A549 (cell line): ENCODE measurements at regions not wholly inside any gene's neighbourhood (a gene's known extent, or its start where the extent isn't known, plus 50 kb on each side); places are given as distances from the start of the nearest gene placed in this dataset.

ENCODE experiments used
- ATAC-seq, 2 experiments: fragments of 200-7000 bp in 1 of 2; fragments of >200 bp in 1 of 2; cut with Nextera tagmentation in 1 of 2; cut with Tn5 transposase in 1 of 2; 3 replicates each; pipeline versions ENCODE4 v1.8.0 to v1.9.1; 2018 to 2020; ENCODE audit warnings: mild to moderate bottlenecking in 1 of 2, moderate library complexity in 1 of 2
- CTCF ChIA-PET: fragments of 300-600 bp; sonication (Branson Sonifier 250); formaldehyde crosslinking; extraction: SDS; loops from one replicate; lab custom pipeline; 2021; ENCODE audit warnings: antibody characterized with exemption, inconsistent platforms; lab: Yijun Ruan, JAX
- POLR2A ChIA-PET: fragments of 350-600 bp; formaldehyde crosslinking; extraction: SDS; loops from one replicate; lab custom pipeline; 2021; ENCODE audit warnings: antibody characterized with exemption, inconsistent platforms; lab: Yijun Ruan, JAX
- DNase-seq, 2 experiments: peaks; one replicate each; pipeline versions ENCODE4 v3.0.0 to v3.0.0-alpha.2; 2011 to 2016; ENCODE audit warnings: low read depth in 1 of 2, low spot score in 1 of 2
- FAIRE-seq: peaks from 2 replicates; lab custom pipeline; 2011; peaks lifted over from hg19 to GRCh38; lab: Jason Lieb, UNC
- H3K27ac ChIP-seq, 2 experiments: fragments of >200 bp; sonication (Bioruptor Twin); formaldehyde crosslinking; 3 replicates each; pipeline ENCODE4 v1.5.1; 2016 to 2017
- H3K4me1 ChIP-seq: fragments of >200 bp; sonication (Bioruptor Twin); formaldehyde crosslinking; 3 replicates; pipeline ENCODE4 v1.6.1; 2016
- H3K4me2 ChIP-seq: fragments of >200 bp; sonication (Bioruptor Twin); formaldehyde crosslinking; 3 replicates; pipeline ENCODE4 v1.6.1; 2016
- H3K4me3 ChIP-seq: fragments of >200 bp; sonication (Bioruptor Twin); formaldehyde crosslinking; 3 replicates; pipeline ENCODE4 v1.5.1; 2016
- H3K9me3 ChIP-seq: fragments of >200 bp; sonication (Bioruptor Twin); formaldehyde crosslinking; 3 replicates; pipeline ENCODE4 v1.6.1; 2016
- CBX8 ChIP-seq: fragments of 200-600 bp; sonication (generic); IDR thresholded peaks from 2 replicates; pipeline ENCODE4 v1.6.1; 2016
- CHD2 ChIP-seq: fragments of 150-350 bp; IDR thresholded peaks from 2 replicates; pipeline ENCODE4 v1.6.1; 2014; ENCODE audit warnings: low read length; ENCODE audit not compliant: partially characterized antibody
- EHF ChIP-seq: fragments of 250-450 bp; sonication (Bioruptor Pico); IDR thresholded peaks from 2 replicates; pipeline ENCODE4 v1.5.0; 2020; ENCODE audit warnings: mild to moderate bottlenecking
- EHMT2 ChIP-seq: fragments of 200-600 bp; sonication (generic); IDR thresholded peaks from 2 replicates; pipeline ENCODE4 v1.6.1; 2016; ENCODE audit warnings: antibody characterized with exemption, low read depth, mild to moderate bottlenecking, moderate library complexity
- FOSB ChIP-seq: fragments of 250-450 bp; sonication (Bioruptor Pico); IDR thresholded peaks from 2 replicates; pipeline ENCODE4 v1.5.0; 2020; ENCODE audit warnings: mild to moderate bottlenecking, moderate library complexity
- HDAC2 ChIP-seq: fragments of 200-600 bp; sonication (generic); IDR thresholded peaks from 2 replicates; pipeline ENCODE4 v1.6.1; 2016
- HOXB13 ChIP-seq: fragments of 250-450 bp; sonication (Bioruptor Pico); IDR thresholded peaks from 2 replicates; pipeline ENCODE4 v1.5.0; 2020; ENCODE audit warnings: low read depth, mild to moderate bottlenecking, moderate library complexity
- JUNB ChIP-seq: fragments of >200 bp; sonication (Bioruptor Twin); formaldehyde crosslinking; IDR thresholded peaks from 2 replicates; pipeline ENCODE4 v1.6.1; 2016
- KDM1A ChIP-seq: fragments of 200-600 bp; sonication (generic); IDR thresholded peaks from 2 replicates; pipeline ENCODE4 v1.6.1; 2016; ENCODE audit warnings: low read depth, mild to moderate bottlenecking
- MYC ChIP-seq: IDR thresholded peaks from 2 replicates; pipeline ENCODE4 v1.6.1; 2012; ENCODE audit warnings: mild to moderate bottlenecking, inconsistent platforms, low read length, improper control_type of control experiment, borderline replicate concordance
- NPAS2 ChIP-seq: fragments of 250-450 bp; sonication (Bioruptor Pico); IDR thresholded peaks from 2 replicates; pipeline ENCODE4 v1.8.0; 2022; ENCODE audit warnings: mild to moderate bottlenecking, moderate library complexity, borderline replicate concordance
- NR3C1 ChIP-seq: fragments of >200 bp; sonication (Bioruptor Twin); formaldehyde crosslinking; IDR thresholded peaks from 3 replicates; pipeline ENCODE4 v1.6.1; 2017
- POLR2AphosphoS2 ChIP-seq: conservative IDR thresholded peaks from 2 replicates; pipeline ENCODE4 v1.6.1; 2012; ENCODE audit warnings: low read length, improper control_type of control experiment, inconsistent platforms
- RARB ChIP-seq: fragments of 250-450 bp; sonication (Bioruptor Pico); IDR thresholded peaks from 2 replicates; pipeline ENCODE4 v1.8.0; 2021; ENCODE audit warnings: mild to moderate bottlenecking, moderate library complexity
- ZNF302 ChIP-seq: fragments of 250-450 bp; sonication (Bioruptor Pico); IDR thresholded peaks from 2 replicates; pipeline ENCODE4 v1.9.0; 2021; ENCODE audit warnings: inconsistent platforms, mild to moderate bottlenecking, moderate library complexity
- WGBS: methylation state at CpG from one replicate; pipeline ENCODE4 v1.1.6; 2017; ENCODE audit errors: missing lambda C conversion rate; 5-methylcytosine and 5-hydroxymethylcytosine counted together
- TF ChIP-seq, protein P1 (sequence below): fragments of 450-650 bp; IDR thresholded peaks from 2 replicates; pipeline ENCODE4 v1.6.1; 2014; ENCODE audit warnings: antibody characterized with exemption
- TF ChIP-seq, protein P2 (sequence below): fragments of >200 bp; sonication (Bioruptor Twin); formaldehyde crosslinking; IDR thresholded peaks from 2 replicates; pipeline ENCODE4 v1.6.1; 2016

DNA sequence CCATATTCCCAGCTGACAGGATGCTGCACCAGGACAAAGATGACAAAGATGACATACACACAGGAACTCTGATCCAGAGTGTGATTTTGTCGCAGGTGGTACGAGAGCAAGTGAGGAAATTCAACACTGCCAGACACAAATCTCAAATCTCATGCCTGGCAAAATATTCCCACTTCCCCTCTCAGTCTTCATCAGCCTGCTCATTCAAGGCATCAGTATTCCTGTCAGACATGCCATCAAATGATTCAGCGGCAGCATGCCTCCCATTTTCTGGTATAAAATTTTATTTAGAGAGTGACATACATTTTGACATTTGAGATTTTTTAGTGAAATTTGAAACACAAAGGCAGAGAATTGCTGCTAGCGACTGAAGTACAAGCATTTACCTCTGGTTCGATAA lies 228.1 kb upstream of the LMCD1 start:
- no peak for DNase-seq
- H3K4me3 ChIP-seq, result no peak overlapping the region
- H3K9me3 ChIP-seq, result no peaks in the 10 kb centered on the region
- ATAC-seq, result no peak
- TF ChIP-seq JUNB, result no peak
- TF ChIP-seq, protein P1, sequence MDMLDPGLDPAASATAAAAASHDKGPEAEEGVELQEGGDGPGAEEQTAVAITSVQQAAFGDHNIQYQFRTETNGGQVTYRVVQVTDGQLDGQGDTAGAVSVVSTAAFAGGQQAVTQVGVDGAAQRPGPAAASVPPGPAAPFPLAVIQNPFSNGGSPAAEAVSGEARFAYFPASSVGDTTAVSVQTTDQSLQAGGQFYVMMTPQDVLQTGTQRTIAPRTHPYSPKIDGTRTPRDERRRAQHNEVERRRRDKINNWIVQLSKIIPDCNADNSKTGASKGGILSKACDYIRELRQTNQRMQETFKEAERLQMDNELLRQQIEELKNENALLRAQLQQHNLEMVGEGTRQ, result no peak
- no peak for TF ChIP-seq EHF (CRISPR knock-in tag)
- TF ChIP-seq MYC, result no peak
- TF ChIP-seq ZNF302 (CRISPR knock-in tag), result no peak
- no peak for TF ChIP-seq HOXB13 (CRISPR knock-in tag)
- no peak overlapping the region for H3K27ac ChIP-seq
- no peaks in the 10 kb centered on the region for H3K4me1 ChIP-seq
- POLR2A ChIA-PET, result interaction anchor here (0.8 kb wide), 1 partner anchor 19 kb away, joined by 3 read pairs; no protein-coding TSS in a partner anchor
- no peak for FAIRE-seq
- no peak overlapping the region for H3K4me2 ChIP-seq
- CTCF ChIA-PET, result interaction anchor here (1.0 to 1.4 kb wide), 2 partner anchors 34 to 102 kb away, joined by 3 to 7 read pairs; no protein-coding TSS in a partner anchor
- 76% methylated on average over 5 of the region's 5 CpGs for WGBS

DNA sequence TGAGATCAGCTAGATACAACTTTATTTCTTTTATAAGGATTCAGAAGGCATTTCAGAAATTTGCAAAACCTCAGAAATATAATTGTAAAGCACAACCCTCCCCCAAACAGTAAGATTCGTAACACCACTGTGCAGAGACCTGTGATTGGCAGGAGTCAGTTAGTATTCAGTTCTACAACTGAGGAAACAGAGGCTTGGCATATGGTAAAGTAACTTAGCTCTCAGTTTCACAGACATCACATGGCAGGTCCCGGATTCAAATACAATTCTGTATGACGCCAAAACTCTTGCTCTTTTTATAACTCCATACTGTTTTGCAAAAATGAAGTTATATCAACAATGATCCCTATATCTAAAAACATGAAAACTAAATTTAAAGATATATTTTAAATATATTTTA lies 225.6 kb upstream of the LMCD1 start:
- Histone ChIP-seq H3K27ac (no peak overlapping the region), H3K4me1 (no peaks in the 10 kb centered on the region), H3K4me3 (no peak overlapping the region), H3K9me3 (no peaks in the 10 kb centered on the region), H3K4me2 (no peak overlapping the region)
- ATAC-seq (no peak), FAIRE-seq (no peak), DNase-seq (no peak)
- CTCF ChIA-PET, result no interaction called here
- TF ChIP-seq, protein P1, result no peak
- TF ChIP-seq KDM1A, result no peak
- WGBS, result 77% methylated on average over 3 of the region's 3 CpGs
- POLR2A ChIA-PET, result no interaction called here

DNA sequence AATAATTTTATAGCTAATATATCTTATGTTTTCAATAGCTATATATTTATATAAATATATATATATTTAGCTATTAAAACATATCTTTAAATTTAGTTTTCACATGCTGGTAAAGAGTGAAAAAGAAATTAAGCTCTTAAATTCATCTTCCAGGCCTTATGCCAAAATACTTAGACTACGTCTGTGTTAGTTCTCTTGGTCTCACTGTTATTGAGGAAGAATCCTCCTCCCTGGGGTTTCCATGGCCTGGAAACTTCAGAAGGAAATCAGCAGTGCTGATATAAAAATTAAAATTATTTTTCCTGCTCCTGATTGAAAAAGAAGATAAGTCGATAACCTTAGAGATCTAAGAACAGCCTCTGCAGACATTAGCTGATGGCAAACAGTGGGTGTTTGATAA lies 225.1 kb upstream of the LMCD1 start:
- no peak overlapping the region for H3K27ac ChIP-seq
- POLR2A ChIA-PET, result no interaction called here
- H3K4me2 ChIP-seq, result no peak overlapping the region
- no peaks in the 10 kb centered on the region for H3K9me3 ChIP-seq
- CTCF ChIA-PET, result no interaction called here
- no peak for FAIRE-seq
- ATAC-seq, result no peak
- DNase-seq, result no peak
- 79% methylated on average over 2 of the region's 2 CpGs for WGBS
- no peak overlapping the region for H3K4me3 ChIP-seq
- no peaks in the 10 kb centered on the region for H3K4me1 ChIP-seq
- TF ChIP-seq CBX8 (no peak), CHD2 (no peak), POLR2AphosphoS2 (no peak), HDAC2 (no peak), NPAS2 (no peak)

DNA sequence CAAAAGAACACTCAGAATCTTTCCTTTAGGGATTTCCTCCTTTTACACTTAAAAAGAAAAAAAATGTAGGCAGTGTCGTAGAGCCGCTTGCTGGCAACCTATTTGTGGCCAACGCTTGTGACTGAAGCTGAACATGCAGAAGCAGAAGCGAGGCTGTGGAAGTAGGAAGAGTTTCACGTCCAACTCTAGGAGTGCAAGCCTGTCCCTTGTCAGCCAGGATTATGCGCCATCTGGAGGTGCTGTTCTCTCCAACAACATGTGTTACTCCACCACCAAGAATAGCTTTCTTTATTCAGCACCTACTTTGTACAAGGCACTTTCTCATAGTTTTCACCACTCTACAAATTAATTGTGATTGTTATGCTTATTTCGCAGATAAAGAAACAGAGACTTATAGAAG lies 223.2 kb upstream of the LMCD1 start:
- CTCF ChIA-PET, result no interaction called here
- 56% methylated on average over 7 of the region's 7 CpGs for WGBS

DNA sequence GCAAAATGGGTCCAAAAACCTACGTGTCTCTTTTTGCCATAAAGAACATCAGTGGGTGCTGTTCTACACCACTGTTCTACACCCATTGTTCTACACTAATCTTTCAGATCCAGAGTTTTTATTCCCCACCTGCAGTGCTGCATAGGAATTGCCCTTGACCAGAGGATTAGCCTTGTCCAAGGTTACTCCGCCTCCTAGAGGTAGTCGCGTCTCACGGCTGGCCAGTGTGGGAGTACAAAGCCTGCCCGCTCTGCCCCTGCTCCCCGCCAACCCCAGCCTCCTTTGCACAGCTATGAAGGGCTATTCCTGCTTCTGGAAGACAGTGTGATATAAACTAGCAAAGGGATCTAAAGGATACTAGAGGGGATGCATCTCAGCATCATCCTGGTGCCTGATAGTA lies 222.1 kb upstream of the LMCD1 start:
- ATAC-seq (peak in 1 of 2 experiments; percentile 39; a peak in 2 of 6 replicates), FAIRE-seq (no peak), DNase-seq (no peak)
- H3K9me3 ChIP-seq, result no peaks in the 10 kb centered on the region
- H3K4me3 ChIP-seq, result no peak overlapping the region
- ChIA-PET POLR2A (no interaction called here), CTCF (interaction anchor here (0.8 to 1.6 kb wide), 2 partner anchors 15 to 22 kb away, joined by 3 to 7 read pairs; no protein-coding TSS in a partner anchor)
- H3K4me1 ChIP-seq, result peaks cover 11% of the 10 kb centered on the region; the same call in 1 of the 3 replicates
- no peak overlapping the region for H3K4me2 ChIP-seq
- TF ChIP-seq JUNB (no peak), RARB (no peak), CBX8 (no peak), EHMT2 (no peak), NR3C1 (no peak), KDM1A (no peak), NPAS2 (no peak), FOSB (CRISPR knock-in tag) (no peak)
- TF ChIP-seq, protein P2, sequence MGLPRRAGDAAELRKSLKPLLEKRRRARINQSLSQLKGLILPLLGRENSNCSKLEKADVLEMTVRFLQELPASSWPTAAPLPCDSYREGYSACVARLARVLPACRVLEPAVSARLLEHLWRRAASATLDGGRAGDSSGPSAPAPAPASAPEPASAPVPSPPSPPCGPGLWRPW, result no peak
- H3K27ac ChIP-seq, result no peak overlapping the region
- 36% methylated on average over 5 of the region's 7 CpGs for WGBS

More for the DNA sequence above, 223.2 kb upstream of the LMCD1 start:
- no peak overlapping the region for H3K4me2 ChIP-seq
- no peaks in the 10 kb centered on the region for H3K9me3 ChIP-seq
- no peak for TF ChIP-seq CBX8
- POLR2A ChIA-PET, result no interaction called here
- H3K4me1 ChIP-seq, result peaks cover 11% of the 10 kb centered on the region; the same call in 1 of the 3 replicates
- H3K27ac ChIP-seq, result no peak overlapping the region
- DNase-seq (peak in 1 of 2 experiments; percentile 34), FAIRE-seq (no peak), ATAC-seq (peak in 1 of 2 experiments; percentile 76; a peak in 3 of 6 replicates)
- no peak overlapping the region for H3K4me3 ChIP-seq
